Right cardiac atrium (tissue), 5 donors: ENCODE measurements at regions not wholly inside any gene's neighbourhood (a gene's known extent, or its start where the extent isn't known, plus 50 kb on each side); places are given as distances from the start of the nearest gene placed in this dataset.
"Not testable (repeated sequence)": the region's sequence is repeated elsewhere in the genome, so short reads cannot be mapped to it uniquely, and the experiment has no call there.

Source experiments
- ATAC-seq, 2 donors: fragments of 200-7000 bp; cut with Tn5 transposase; one replicate each; pipeline versions ENCODE4 v1.8.0 to v1.9.1; 2020; ENCODE audit warnings: moderate library complexity in 2 of 2, mild to moderate bottlenecking in 1 of 2
- DNase-seq, 3 donors: peaks; one replicate each; pipeline ENCODE4 v3.0.0-alpha.2; 2020
- H3K27ac ChIP-seq: one replicate; pipeline ENCODE4 v1.5.1; 2013; ENCODE audit warnings: mild to moderate bottlenecking, low read length, control low read depth, moderate library complexity
- H3K27me3 ChIP-seq: one replicate; pipeline ENCODE4 v1.6.1; 2013; ENCODE audit not compliant: control insufficient read depth, insufficient read depth
- H3K4me1 ChIP-seq: one replicate; pipeline ENCODE4 v1.6.1; 2013; ENCODE audit warnings: low read length; ENCODE audit not compliant: control insufficient read depth, insufficient read depth
- H3K4me3 ChIP-seq: one replicate; pipeline ENCODE4 v1.5.1; 2013; ENCODE audit warnings: low read length, control low read depth
- H3K9me3 ChIP-seq: one replicate; pipeline ENCODE4 v1.6.1; 2013; ENCODE audit warnings: low read length; ENCODE audit not compliant: control insufficient read depth
- WGBS: extraction: QIAGEN DNeasy Blood & Tissue Kit; methylation state at CpG from one replicate; pipeline ENCODE4 v1.1.7; 2013; 5-methylcytosine and 5-hydroxymethylcytosine counted together
- intact Hi-C, 4 donors: fragments of 100-400 bp; cut with DNase I; formaldehyde crosslinking; loops; one replicate each; pipeline versions ENCODE4 v1.11.0 to v1.14.0; 2022 to 2023
- donor health status: healthy with polysubstance abuse.
- donor health status: DM: no; HTN: yes; CAD: no.
- donor health status: DM: no; HTN: no; CAD: no.
- donor health status: DM: no; HTN: yes; CAD: no; lungs with severe emphysema.
- donor health status: DM: yes; HTN: yes; CAD: no.

GRCh38 chr14:26655128-26655527, 57.3 kb upstream of the NOVA1 start:
- Histone ChIP-seq H3K4me1 (no peaks in the 10 kb centered on the region), H3K9me3 (no peaks in the 10 kb centered on the region), H3K27ac (no peak overlapping the region), H3K4me3 (no peak overlapping the region), H3K27me3 (no peaks in the 10 kb centered on the region)
- intact Hi-C loops = no loop called here
- DNase-seq (no peak), ATAC-seq (no peak)
- 89% methylated on average over 5 of the region's 5 CpGs for whole genome bisulfite sequencing

GRCh38 chr14:26663506-26663905, 65.7 kb upstream of the NOVA1 start:
- intact Hi-C loops = no loop called here
- Histone ChIP-seq H3K4me1 (no peaks in the 10 kb centered on the region), H3K27ac (no peak overlapping the region)

GRCh38 chr14:26678732-26679420, 81.0 kb upstream of the NOVA1 start:
- DNase-seq, H3K4me3 ChIP-seq, H3K9me3 ChIP-seq, H3K27ac ChIP-seq, ATAC-seq, intact Hi-C loops, H3K27me3 ChIP-seq, H3K4me1 ChIP-seq: not testable (repeated sequence)
- 95% methylated on average over 24 of the region's 31 CpGs for WGBS

More at GRCh38 chr14:26663506-26663905, 65.7 kb upstream of the NOVA1 start:
- DNase-seq = no peak
- H3K27me3 ChIP-seq = no peaks in the 10 kb centered on the region
- 51% methylated on average over 1 of the region's 1 CpG for WGBS
- H3K4me3 ChIP-seq = no peak overlapping the region
- ATAC-seq = no peak
- H3K9me3 ChIP-seq = no peaks in the 10 kb centered on the region

GRCh38 chr14:26685401-26685800, 87.6 kb upstream of the NOVA1 start:
- 100% methylated on average over 1 of the region's 1 CpG for WGBS
- intact Hi-C loops = no loop called here
- Histone ChIP-seq H3K4me1 (no peaks in the 10 kb centered on the region), H3K27ac (no peak overlapping the region), H3K27me3 (no peaks in the 10 kb centered on the region), H3K9me3 (no peaks in the 10 kb centered on the region), H3K4me3 (no peak overlapping the region)
- DNase-seq (no peak), ATAC-seq (no peak)

GRCh38 chr14:26687301-26687837, 89.5 kb upstream of the NOVA1 start:
- Histone ChIP-seq H3K27me3 (no peaks in the 10 kb centered on the region), H3K27ac (no peak overlapping the region), H3K4me1 (no peaks in the 10 kb centered on the region), H3K9me3 (no peaks in the 10 kb centered on the region), H3K4me3 (no peak overlapping the region)
- intact Hi-C loops = no loop called here
- DNase-seq (no peak), ATAC-seq (no peak)
- 73% methylated on average over 2 of the region's 2 CpGs for WGBS

- DNase-seq = no peak
- no peaks in the 10 kb centered on the region for H3K9me3 ChIP-seq
- H3K4me1 ChIP-seq = no peaks in the 10 kb centered on the region
- no peaks in the 10 kb centered on the region for H3K27me3 ChIP-seq
- H3K27ac ChIP-seq = no peak overlapping the region
- intact Hi-C loops = no loop called here
- ATAC-seq = no peak
- H3K4me3 ChIP-seq = no peak overlapping the region
Observed at GRCh38 chr14:26694521-26694920, 96.7 kb upstream of the NOVA1 start.

GRCh38 chr14:26702721-26703230, 104.9 kb upstream of the NOVA1 start:
- ATAC-seq = no peak
- H3K27me3 ChIP-seq = no peaks in the 10 kb centered on the region
- no peaks in the 10 kb centered on the region for H3K4me1 ChIP-seq
- 55% methylated on average over 4 of the region's 4 CpGs for WGBS
- DNase-seq = no peak
- H3K27ac ChIP-seq = no peak overlapping the region
- no peaks in the 10 kb centered on the region for H3K9me3 ChIP-seq
- intact Hi-C loops = no loop called here
- H3K4me3 ChIP-seq = no peak overlapping the region

- Histone ChIP-seq H3K4me1 (no peaks in the 10 kb centered on the region), H3K4me3 (no peak overlapping the region), H3K27me3 (no peaks in the 10 kb centered on the region), H3K9me3 (no peaks in the 10 kb centered on the region), H3K27ac (no peak overlapping the region)
- DNase-seq = no peak
- intact Hi-C loops = no loop called here
- no peak for ATAC-seq
- WGBS = 69% methylated on average over 2 of the region's 2 CpGs
Observed at GRCh38 chr14:26703686-26704366, 106.0 kb upstream of the NOVA1 start.

- Histone ChIP-seq H3K27me3 (no peaks in the 10 kb centered on the region), H3K9me3 (no peaks in the 10 kb centered on the region), H3K4me3 (no peak overlapping the region), H3K27ac (no peak overlapping the region), H3K4me1 (no peaks in the 10 kb centered on the region)
- intact Hi-C loops = no loop called here
- ATAC-seq = no peak
- no peak for DNase-seq
- WGBS = 51% methylated on average over 3 of the region's 3 CpGs
Observed at GRCh38 chr14:26707234-26707633, 109.4 kb upstream of the NOVA1 start.

GRCh38 chr14:26709019-26709418, 111.2 kb upstream of the NOVA1 start:
- DNase-seq = no peak
- no peak for ATAC-seq
- H3K4me1 ChIP-seq = no peaks in the 10 kb centered on the region
- no peak overlapping the region for H3K4me3 ChIP-seq
- H3K9me3 ChIP-seq = no peaks in the 10 kb centered on the region
- intact Hi-C loops = no loop called here
- no peak overlapping the region for H3K27ac ChIP-seq
- no peaks in the 10 kb centered on the region for H3K27me3 ChIP-seq

GRCh38 chr14:26719514-26719913, 121.7 kb upstream of the NOVA1 start:
- DNase-seq (no peak), ATAC-seq (no peak)
- H3K9me3 ChIP-seq = no peaks in the 10 kb centered on the region
- no peaks in the 10 kb centered on the region for H3K4me1 ChIP-seq
- no peak overlapping the region for H3K4me3 ChIP-seq
- no peak overlapping the region for H3K27ac ChIP-seq
- no peaks in the 10 kb centered on the region for H3K27me3 ChIP-seq
- intact Hi-C loops = no loop called here
- 95% methylated on average over 3 of the region's 3 CpGs for WGBS
